Loucy (cell line): ENCODE measurements at regions not wholly inside any gene's neighbourhood (a gene's known extent, or its start where the extent isn't known, plus 50 kb on each side); places are given as distances from the start of the nearest gene placed in this dataset.
A peak's percentile ranks its signal among the peaks of the same experiment; 100 is the strongest.
"Not testable (repeated sequence)": the region's sequence is repeated elsewhere in the genome, so short reads cannot be mapped to it uniquely, and the experiment has no call there.

Source experiments
- H2AFZ ChIP-seq: fragments of 200-600 bp; sonication (generic); 2 replicates; pipeline ENCODE4 v1.6.0; 2016; ENCODE audit warnings: antibody characterized with exemption, mild to moderate bottlenecking, low read length, moderate library complexity
- H3F3A ChIP-seq: fragments of 200-600 bp; 2 replicates; pipeline ENCODE4 v1.6.0; 2016; ENCODE audit warnings: antibody characterized with exemption, low read depth, mild to moderate bottlenecking
- H3K27me3 ChIP-seq: fragments of 200-600 bp; sonication (generic); 2 replicates; pipeline ENCODE4 v1.6.1; 2014; ENCODE audit warnings: low read length, mild to moderate bottlenecking; ENCODE audit not compliant: insufficient read depth, poor library complexity, severe bottlenecking
- H3K36me3 ChIP-seq: fragments of 200-600 bp; sonication (generic); 2 replicates; pipeline ENCODE4 v1.6.1; 2016; ENCODE audit warnings: low read length; ENCODE audit not compliant: insufficient read depth
- H3K4me1 ChIP-seq: fragments of 200-600 bp; sonication (generic); 2 replicates; pipeline ENCODE4 v1.5.1; 2014; ENCODE audit warnings: low read length, mild to moderate bottlenecking; ENCODE audit not compliant: insufficient read depth, poor library complexity, severe bottlenecking
- H3K4me2 ChIP-seq: fragments of 200-600 bp; sonication (generic); 2 replicates; pipeline ENCODE4 v1.6.0; 2014; ENCODE audit warnings: antibody characterized with exemption, low read length, low read depth, mild to moderate bottlenecking; ENCODE audit not compliant: poor library complexity, severe bottlenecking
- H3K4me3 ChIP-seq: fragments of 200-600 bp; sonication (generic); 2 replicates; pipeline ENCODE4 v1.5.1; 2014; ENCODE audit warnings: low read length, mild to moderate bottlenecking, mixed read lengths; ENCODE audit not compliant: poor library complexity, severe bottlenecking
- H3K79me2 ChIP-seq: fragments of 200-600 bp; sonication (generic); 2 replicates; pipeline ENCODE4 v1.6.1; 2014; ENCODE audit warnings: low read length; ENCODE audit not compliant: insufficient read depth
- H3K9ac ChIP-seq: fragments of 200-600 bp; sonication (generic); 2 replicates; pipeline ENCODE4 v1.6.0; 2014; ENCODE audit warnings: mild to moderate bottlenecking, low read depth, low read length, moderate library complexity; ENCODE audit not compliant: poor library complexity, severe bottlenecking
- H3K9me2 ChIP-seq: fragments of 200-600 bp; sonication (generic); replicated peaks from 2 replicates; pipeline ENCODE4 v1.6.1; 2016; ENCODE audit warnings: low read depth, low read length, mixed read lengths
- H3K9me3 ChIP-seq: fragments of 200-600 bp; sonication (generic); 2 replicates; pipeline ENCODE4 v1.6.1; 2014; ENCODE audit warnings: mild to moderate bottlenecking, antibody characterized with exemption, low read length, low read depth; ENCODE audit not compliant: insufficient read depth
- H4K20me1 ChIP-seq: fragments of 200-600 bp; sonication (generic); 2 replicates; pipeline ENCODE4 v1.6.0; 2014; ENCODE audit warnings: antibody characterized with exemption, low read length, mild to moderate bottlenecking; ENCODE audit not compliant: insufficient read depth, poor library complexity, severe bottlenecking
- CTCF ChIP-seq: fragments of 200-600 bp; sonication (generic); conservative IDR thresholded peaks from 2 replicates; pipeline ENCODE4 v1.5.1; 2014; ENCODE audit warnings: mild to moderate bottlenecking, antibody characterized with exemption, low read length
- EZH2phosphoT487 ChIP-seq: fragments of 200-600 bp; IDR thresholded peaks from 2 replicates; pipeline ENCODE4 v1.6.1; 2018; ENCODE audit warnings: antibody characterized with exemption, mild to moderate bottlenecking, moderate library complexity, borderline replicate concordance

GRCh38 chr1:172843444-172843843 is 184.5 kb downstream of the FASLG start:
- no peak for TF ChIP-seq CTCF
- TF ChIP-seq EZH2phosphoT487, result no peak
- no peaks in the 10 kb centered on the region for H3K9me3 ChIP-seq
- no peaks in the 10 kb centered on the region for H4K20me1 ChIP-seq
- H3K9ac ChIP-seq, result no peak overlapping the region
- H3K4me2 ChIP-seq, result no peak overlapping the region
- H3K9me2 ChIP-seq, result no peaks in the 10 kb centered on the region
- no peaks in the 10 kb centered on the region for H3K36me3 ChIP-seq
- H3F3A ChIP-seq, result no peaks in the 10 kb centered on the region
- no peaks in the 10 kb centered on the region for H3K27me3 ChIP-seq
- no peaks in the 10 kb centered on the region for H3K79me2 ChIP-seq
- H2AFZ ChIP-seq, result no peak overlapping the region
- H3K4me1 ChIP-seq, result peaks cover 22% of the 10 kb centered on the region
- no peak overlapping the region for H3K4me3 ChIP-seq

- H3K9me2 ChIP-seq, result no peaks in the 10 kb centered on the region
- peaks cover 17% of the 10 kb centered on the region for H3K4me1 ChIP-seq
- H3K79me2 ChIP-seq, result no peaks in the 10 kb centered on the region
- H3K4me2 ChIP-seq, result peak overlapping the region; percentile 48
- no peaks in the 10 kb centered on the region for H3K9me3 ChIP-seq
- no peak for TF ChIP-seq EZH2phosphoT487
- no peak for TF ChIP-seq CTCF
- H3K27me3 ChIP-seq, result no peaks in the 10 kb centered on the region
- no peak overlapping the region for H3K4me3 ChIP-seq
- H2AFZ ChIP-seq, result peak overlapping the region; percentile 37; the same call in 1 of the 2 replicates
- no peaks in the 10 kb centered on the region for H4K20me1 ChIP-seq
- peak overlapping the region; percentile 31 for H3K9ac ChIP-seq
- no peaks in the 10 kb centered on the region for H3F3A ChIP-seq
- no peaks in the 10 kb centered on the region for H3K36me3 ChIP-seq
Measured at GRCh38 chr1:172845371-172845770, 186.5 kb downstream of the FASLG start.

- Histone ChIP-seq H3K4me1 (peaks cover 17% of the 10 kb centered on the region), H3K9ac (no peak overlapping the region), H3K27me3 (no peaks in the 10 kb centered on the region), H2AFZ (peak overlapping the region; percentile 37; the same call in 1 of the 2 replicates), H3K36me3 (no peaks in the 10 kb centered on the region), H3F3A (no peaks in the 10 kb centered on the region), H3K79me2 (no peaks in the 10 kb centered on the region), H3K4me3 (no peak overlapping the region), H3K9me3 (no peaks in the 10 kb centered on the region), H3K4me2 (peak overlapping the region; percentile 48), H3K9me2 (no peaks in the 10 kb centered on the region), H4K20me1 (no peaks in the 10 kb centered on the region)
- TF ChIP-seq CTCF, result no peak
- TF ChIP-seq EZH2phosphoT487, result no peak
Measured at GRCh38 chr1:172845865-172846264, 187.0 kb downstream of the FASLG start.

GRCh38 chr1:172847814-172848213 is 188.9 kb downstream of the FASLG start:
- not testable (repeated sequence) for H3K9me2 ChIP-seq, H3K4me2 ChIP-seq, H3K79me2 ChIP-seq, H4K20me1 ChIP-seq, H3K9me3 ChIP-seq, H3F3A ChIP-seq, H3K9ac ChIP-seq, H3K27me3 ChIP-seq, H3K4me3 ChIP-seq, H2AFZ ChIP-seq, H3K36me3 ChIP-seq
- H3K4me1 ChIP-seq, result peaks cover 17% of the 10 kb centered on the region
